ENCODE measurements at regions not wholly inside any gene's neighbourhood (a gene's known extent, or its start where the extent isn't known, plus 50 kb on each side); places are given as distances from the start of the nearest gene placed in this dataset.

DNA sequence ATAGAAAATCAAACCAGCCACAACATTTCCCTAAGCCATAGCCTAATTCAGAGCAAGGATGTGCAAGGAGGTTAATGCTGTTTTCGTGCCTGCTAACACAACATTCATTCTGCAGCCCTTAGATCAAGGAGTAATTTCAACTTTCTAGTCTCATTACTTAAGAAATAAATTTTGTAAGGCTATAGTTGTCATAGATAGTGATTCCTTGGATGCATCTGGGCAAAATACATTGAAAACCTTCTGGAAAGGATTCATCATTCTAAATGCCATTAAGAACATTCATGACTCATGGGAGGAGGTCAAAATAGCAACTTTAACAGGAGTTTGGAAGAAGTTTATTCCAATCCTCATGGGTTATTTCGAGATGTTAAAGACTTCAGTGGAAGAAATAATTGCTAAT lies 283.2 kb downstream of the RPAP3 start:
- TF ChIP-seq, protein P1, sequence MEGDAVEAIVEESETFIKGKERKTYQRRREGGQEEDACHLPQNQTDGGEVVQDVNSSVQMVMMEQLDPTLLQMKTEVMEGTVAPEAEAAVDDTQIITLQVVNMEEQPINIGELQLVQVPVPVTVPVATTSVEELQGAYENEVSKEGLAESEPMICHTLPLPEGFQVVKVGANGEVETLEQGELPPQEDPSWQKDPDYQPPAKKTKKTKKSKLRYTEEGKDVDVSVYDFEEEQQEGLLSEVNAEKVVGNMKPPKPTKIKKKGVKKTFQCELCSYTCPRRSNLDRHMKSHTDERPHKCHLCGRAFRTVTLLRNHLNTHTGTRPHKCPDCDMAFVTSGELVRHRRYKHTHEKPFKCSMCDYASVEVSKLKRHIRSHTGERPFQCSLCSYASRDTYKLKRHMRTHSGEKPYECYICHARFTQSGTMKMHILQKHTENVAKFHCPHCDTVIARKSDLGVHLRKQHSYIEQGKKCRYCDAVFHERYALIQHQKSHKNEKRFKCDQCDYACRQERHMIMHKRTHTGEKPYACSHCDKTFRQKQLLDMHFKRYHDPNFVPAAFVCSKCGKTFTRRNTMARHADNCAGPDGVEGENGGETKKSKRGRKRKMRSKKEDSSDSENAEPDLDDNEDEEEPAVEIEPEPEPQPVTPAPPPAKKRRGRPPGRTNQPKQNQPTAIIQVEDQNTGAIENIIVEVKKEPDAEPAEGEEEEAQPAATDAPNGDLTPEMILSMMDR (IDR thresholded peaks at IDR 0.05), result no peak
- Histone ChIP-seq H3K4me3 (no peak overlapping the region), H3K27ac (no peak overlapping the region)
- DNase-seq (ENCODE audit: low spot score), result no peak

DNA sequence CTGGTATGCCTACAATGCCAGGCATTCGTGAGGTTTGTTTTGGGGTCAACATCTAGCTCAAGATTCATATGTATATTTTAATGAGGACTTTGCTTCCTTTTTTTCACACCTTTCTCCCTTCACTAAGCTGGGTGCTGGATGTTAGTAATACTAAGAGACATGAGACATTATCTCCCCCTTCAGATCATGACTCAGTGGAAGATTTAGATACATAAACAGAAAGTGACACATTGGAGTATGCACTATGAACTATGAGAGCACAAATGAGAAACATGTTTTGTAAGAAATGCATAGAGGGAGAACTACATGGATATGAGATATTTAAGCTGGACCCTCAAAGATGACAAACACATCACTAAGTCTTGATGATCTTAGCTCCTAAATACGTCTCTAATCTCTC lies 286.3 kb downstream of the RPAP3 start:
- TF ChIP-seq, protein P1 (IDR thresholded peaks at IDR 0.05), result no peak
- DNase-seq (ENCODE audit: low spot score), result no peak
- H3K4me3 ChIP-seq, result no peak overlapping the region
- H3K27ac ChIP-seq, result no peak overlapping the region

DNA sequence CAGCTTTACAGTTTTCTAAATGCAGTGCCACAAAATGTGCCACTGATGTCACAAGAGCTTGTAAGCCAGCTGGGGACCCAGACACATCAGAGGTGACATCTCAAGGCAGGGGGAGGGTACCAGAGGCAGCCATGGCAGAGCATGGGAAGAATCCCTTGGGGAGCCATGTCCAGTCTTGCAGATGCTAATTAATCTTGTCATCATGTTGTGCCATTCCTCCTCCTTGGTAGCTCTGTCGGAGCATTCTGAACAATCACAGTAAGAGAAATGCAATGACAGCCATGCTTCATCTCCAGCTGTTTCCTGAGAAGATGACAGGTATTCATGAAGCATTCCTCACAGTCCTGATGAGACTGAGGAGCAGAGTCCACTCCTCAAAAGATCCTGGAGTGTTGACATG lies 287.9 kb downstream of the RPAP3 start:
- H3K4me3 ChIP-seq, result no peak overlapping the region
- TF ChIP-seq, protein P1 (IDR thresholded peaks at IDR 0.05), result no peak
- H3K27ac ChIP-seq, result no peak overlapping the region
- no peak for DNase-seq (ENCODE audit: low spot score)

DNA sequence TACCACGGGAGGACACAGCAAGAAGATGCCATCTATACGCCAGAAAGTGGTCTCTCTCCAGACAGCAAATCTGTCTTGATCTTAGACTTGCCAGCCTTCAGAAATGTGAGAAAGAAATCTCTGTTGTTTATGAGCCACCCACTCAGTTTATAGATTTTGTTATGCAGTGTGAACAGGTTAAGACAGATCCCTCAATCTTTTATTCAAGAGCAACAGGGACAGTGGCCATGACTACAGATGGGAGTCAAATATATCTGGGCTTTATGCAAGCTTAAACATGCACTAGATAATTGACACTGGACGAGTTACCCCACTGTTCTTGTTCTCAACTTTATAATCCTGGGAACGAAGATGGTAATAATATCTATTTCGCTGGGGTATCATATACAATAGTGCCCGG lies 288.7 kb downstream of the RPAP3 start:
- Histone ChIP-seq H3K27ac (no peak overlapping the region), H3K4me3 (no peak overlapping the region)
- DNase-seq (ENCODE audit: low spot score), result no peak
- TF ChIP-seq, protein P1 (IDR thresholded peaks at IDR 0.05), result no peak

DNA sequence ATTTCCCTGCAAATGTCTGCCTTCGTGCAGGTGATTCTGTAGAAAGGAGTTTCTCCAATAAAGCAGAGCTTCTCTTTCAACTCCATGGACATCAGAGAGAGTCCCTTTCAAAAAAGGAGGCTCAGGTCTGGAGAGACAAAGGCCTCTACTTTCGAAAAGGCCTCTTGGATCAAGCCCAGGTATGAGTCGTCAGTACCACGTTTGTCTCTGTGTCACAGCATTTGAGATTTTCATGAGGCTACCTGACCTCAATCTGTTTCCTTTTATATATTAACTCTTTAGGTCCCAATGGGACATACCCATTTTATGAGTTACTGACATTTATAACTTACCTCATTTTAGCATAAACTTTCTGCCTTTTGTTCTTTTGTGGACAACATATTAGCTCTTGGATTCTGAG lies 290.8 kb downstream of the RPAP3 start:
- DNase-seq (ENCODE audit: low spot score), result no peak
- H3K27ac ChIP-seq, result no peak overlapping the region
- TF ChIP-seq, protein P1 (IDR thresholded peaks at IDR 0.05), result no peak
- no peak overlapping the region for H3K4me3 ChIP-seq

DNA sequence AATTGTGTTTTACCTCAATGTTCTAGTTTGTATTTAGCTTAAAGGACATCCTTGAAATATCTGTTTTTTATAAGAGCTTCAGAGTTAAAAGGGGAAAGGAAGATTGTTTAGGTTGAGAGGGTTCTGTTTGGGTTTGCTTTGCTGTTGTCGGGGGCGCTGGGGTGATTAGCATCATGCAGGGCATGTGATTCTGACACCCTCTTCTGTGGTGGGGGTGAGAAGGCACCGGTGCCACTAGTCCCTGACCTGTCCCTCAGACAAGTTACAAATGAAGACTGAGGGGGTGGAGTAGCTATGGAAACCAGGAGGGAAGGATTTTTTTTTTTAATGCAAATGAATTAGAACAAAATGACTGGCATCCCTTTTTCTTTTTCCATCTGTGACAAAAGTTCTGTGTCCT lies 291.3 kb downstream of the RPAP3 start:
- Histone ChIP-seq H3K27ac (no peak overlapping the region), H3K4me3 (no peak overlapping the region)
- TF ChIP-seq, protein P1 (IDR thresholded peaks at IDR 0.05), result no peak
- no peak for DNase-seq (ENCODE audit: low spot score)

DNA sequence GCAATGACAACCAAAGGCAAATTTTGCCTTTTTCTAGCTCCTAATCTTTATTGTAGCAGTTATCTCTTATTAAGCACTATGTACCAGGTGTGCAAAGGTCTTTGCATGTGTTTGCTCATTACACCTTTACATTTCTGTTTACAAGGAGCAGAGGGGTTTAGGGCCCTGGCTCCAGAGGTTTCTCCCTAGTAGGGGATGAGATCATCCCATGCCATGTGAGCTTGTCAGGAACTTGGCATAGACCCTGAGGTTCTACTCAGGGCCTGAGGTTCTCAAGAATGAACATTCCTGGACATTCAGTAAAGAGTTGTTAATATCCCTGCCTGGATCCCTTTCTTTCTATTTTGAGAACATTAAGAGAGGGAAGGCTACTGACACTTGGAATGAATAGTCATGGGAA lies 292.0 kb downstream of the RPAP3 start:
- TF ChIP-seq, protein P1 (IDR thresholded peaks at IDR 0.05), result no peak
- H3K4me3 ChIP-seq, result no peak overlapping the region
- no peak for DNase-seq (ENCODE audit: low spot score)
- H3K27ac ChIP-seq, result no peak overlapping the region

Data from coronary artery (tissue), 2 donors.